NCI-H128 (cell line): ENCODE measurements at regions not wholly inside any gene's neighbourhood (a gene's known extent, or its start where the extent isn't known, plus 50 kb on each side); places are given as distances from the start of the nearest gene placed in this dataset.

Experiments
- DNase-seq: peaks from one replicate; lab custom pipeline; 2025; ENCODE audit not compliant: unreplicated experiment; lab: John Stamatoyannopoulos, UW

DNA sequence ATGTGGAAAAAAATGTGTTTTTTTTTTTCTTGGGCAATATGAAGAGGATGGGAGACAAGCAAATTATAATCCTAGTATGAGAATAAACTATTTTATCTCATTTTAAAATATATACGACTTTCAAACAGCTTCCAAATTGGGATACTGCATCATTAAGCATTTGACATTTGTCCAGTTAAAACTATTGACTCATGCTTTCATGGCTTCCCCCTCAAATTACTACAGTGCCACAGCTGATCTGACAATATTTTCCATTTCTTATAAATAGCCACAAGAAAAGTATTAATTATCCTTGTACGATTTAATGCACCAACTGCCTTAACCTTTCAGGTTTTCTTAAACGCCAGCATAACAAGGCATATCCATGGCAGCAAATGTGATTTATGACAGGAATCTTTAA lies 1134.8 kb upstream of the ZEB2 start:
- no peak for DNase-seq

- DNase-seq: no peak
Observed at GRCh38 chr2:145654156-145654555, 1134.2 kb upstream of the ZEB2 start.

DNA sequence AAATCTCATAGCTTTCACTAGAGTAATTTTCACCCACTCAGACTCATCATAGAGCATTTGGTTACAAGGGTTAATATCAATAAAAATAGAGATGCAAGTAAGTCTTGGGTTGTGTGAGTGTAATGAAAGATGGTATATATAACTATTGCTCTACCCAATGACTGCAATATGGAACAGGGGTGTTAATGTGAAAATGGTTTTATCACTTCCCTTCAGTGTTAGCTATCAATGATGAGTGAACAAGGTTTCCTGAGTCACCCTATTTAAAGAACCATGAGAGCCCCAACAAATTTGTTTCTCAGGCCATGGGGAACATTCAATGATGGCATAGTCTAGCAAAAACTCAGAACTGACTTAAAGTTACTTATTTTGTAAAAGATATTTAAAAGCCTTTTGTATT lies 1133.6 kb upstream of the ZEB2 start:
- DNase-seq: no peak

DNA sequence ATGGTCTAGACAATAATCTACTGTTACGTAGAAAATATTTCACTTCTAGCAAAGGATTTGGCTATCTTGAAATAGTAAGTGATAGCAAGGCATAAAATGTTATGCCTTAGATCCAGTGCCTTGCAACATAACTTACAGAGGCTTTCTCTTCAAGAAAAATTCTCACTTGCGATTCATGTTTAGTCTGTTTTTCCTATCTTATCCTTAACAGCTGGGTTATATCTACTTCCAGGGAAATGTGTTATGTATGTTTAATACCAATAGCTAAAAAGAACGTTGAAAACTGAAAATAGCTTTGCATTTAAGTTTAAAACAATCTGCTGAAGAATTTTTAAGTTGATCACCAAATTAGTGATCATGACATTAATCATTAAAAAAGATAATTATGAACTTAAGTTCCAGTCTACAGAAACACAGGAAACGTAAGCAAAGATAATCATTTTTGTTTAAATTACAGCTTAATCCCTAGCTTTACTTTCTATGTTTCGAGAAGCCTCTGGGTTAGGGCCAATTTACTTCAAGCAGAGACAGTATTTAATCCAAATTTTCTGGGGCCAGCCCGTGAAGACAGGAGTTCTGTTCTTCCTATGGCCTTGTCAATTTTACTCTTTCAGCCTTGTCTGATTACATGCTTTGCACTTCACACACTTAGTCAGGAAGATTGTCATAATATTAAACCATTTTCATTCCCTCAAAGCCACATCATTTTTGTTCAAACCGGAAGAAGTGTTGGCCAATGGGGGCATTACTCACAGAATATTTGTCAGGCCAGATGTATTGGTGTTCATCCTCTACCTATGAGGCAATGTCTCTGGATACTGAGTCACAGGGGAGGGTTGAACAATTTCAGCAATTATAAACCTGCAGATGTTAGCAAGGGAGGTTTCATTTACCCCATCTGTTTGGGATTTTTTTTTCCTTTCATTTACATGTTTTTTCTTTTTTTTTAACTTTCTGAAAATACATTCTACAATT lies 1132.9 kb upstream of the ZEB2 start:
- DNase-seq: no peak

DNA sequence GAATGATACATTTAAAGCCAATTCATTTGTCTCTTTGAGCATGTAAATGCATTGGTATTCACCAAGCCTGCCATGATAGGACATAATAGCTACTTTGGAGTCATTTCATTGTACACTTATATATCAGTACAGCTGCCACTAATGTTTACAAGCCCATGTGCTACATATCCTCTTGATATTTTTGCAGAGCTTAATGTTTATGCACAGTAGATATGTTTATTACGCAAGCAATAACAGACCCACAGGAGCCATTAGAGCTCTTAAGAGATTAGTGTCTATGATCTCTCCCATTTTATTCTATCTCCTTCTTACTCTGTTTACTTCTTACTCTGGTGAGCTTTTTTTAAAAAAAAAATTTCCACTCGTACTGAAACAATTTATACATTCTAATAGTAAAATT lies 1132.1 kb upstream of the ZEB2 start:
- DNase-seq: no peak

DNA sequence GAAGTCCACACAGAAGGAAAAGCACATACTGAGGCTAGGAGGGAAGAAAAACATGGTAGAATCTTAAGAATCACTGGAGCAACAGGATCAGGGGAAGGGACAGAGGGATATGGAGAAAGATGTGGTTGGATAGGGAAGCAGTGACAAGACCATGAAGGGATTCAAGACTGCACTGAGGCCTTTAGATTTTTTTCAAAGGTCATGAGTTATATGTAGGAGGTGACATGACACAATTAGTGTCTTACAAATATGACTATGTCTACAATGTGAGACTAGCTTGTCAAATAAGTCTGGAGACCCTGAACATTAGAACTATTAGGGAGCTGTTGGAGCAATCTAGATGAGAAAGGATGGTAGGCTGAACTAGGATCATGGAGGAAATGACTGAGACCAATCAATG lies 1130.3 kb upstream of the ZEB2 start:
- DNase-seq: no peak

GRCh38 chr2:145649061-145649460 lies 1129.1 kb upstream of the ZEB2 start:
- DNase-seq: no peak

- DNase-seq: no peak
Observed at GRCh38 chr2:145644820-145645302, 1124.9 kb upstream of the ZEB2 start.

DNA sequence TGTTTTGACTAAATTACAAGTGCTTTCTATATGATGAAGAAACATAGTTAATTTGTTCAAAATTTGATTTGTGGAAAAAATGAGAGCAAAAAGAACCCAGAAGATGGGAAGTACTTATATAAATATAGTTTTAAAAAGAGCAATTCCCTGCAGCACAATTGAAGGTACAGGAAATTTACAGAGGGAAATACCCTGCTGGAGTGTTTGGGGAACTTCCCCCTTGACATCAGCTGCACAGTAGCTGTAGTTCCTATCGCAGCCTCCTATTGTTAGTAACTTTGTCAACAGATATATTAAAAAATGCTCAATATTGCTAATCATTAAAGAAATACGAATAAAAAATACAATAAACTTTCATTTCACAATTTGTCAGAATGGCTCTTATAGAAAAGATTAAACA lies 1118.8 kb upstream of the ZEB2 start:
- DNase-seq: no peak

GRCh38 chr2:145635706-145636427 lies 1115.9 kb upstream of the ZEB2 start:
- no peak for DNase-seq

DNA sequence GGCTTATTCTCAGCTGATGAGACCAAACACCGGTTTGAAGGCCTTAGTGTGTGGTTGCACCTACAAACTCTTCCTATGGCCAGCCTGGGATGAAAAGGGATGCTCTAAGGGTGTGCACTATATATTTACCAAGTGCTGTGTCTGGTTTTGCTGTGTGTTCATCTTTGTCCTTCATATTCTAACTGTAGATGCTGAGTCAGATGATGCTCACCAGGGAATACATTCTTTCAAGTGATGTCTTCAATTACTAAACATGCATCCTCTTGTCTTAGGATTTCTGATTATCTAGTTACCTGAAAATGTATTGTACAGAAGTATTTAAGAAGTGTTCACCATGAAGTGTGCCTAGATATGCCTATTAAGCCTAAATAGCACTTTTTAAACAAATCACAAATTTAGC lies 1111.6 kb upstream of the ZEB2 start:
- DNase-seq: no peak

- DNase-seq: no peak
Observed at GRCh38 chr2:145626301-145626700, 1106.4 kb upstream of the ZEB2 start.

DNA sequence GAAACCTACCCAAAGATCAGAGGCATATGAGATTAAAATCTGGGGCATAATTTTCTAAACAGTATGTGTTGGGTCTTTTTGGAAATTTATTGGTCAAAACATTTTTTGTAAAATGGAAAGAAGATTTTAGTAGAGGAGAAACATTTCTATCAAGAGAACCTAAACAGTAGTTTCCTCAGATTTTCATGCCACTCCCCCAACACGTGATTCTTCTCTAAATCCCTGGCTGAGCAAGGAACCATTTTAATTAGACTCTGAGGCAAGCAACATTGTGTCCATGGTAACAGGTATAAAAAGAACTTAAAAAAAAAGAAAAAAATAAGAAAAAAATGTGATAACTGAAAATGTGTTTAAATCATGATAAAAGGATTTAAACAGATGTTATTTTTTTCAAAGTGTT lies 1105.2 kb upstream of the ZEB2 start:
- DNase-seq: no peak

- DNase-seq: no peak
Observed at GRCh38 chr2:145623136-145623535, 1103.2 kb upstream of the ZEB2 start.

DNA sequence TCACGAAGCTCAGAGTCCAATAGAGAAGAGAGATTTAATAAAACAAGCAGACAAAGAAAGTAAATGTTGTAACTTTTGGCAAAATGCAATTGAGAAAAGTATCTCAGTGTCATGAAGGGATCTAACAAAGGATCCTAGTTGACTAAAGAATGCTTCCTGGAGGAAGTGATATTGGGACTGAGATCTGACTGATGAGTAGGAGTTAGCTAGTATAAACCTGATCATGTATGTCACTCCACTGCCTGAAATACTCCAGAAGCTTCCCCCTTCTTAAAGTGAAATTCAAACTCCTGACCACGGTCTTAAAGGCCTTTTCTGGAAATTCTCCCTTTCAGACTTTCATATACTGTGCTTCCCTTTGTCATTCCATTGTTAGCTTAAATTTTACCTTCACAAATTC lies 1102.4 kb upstream of the ZEB2 start:
- DNase-seq: no peak

- no peak for DNase-seq
Observed at GRCh38 chr2:145617906-145618305, 1098.0 kb upstream of the ZEB2 start.

GRCh38 chr2:145617420-145617819 lies 1097.5 kb upstream of the ZEB2 start:
- no peak for DNase-seq

DNA sequence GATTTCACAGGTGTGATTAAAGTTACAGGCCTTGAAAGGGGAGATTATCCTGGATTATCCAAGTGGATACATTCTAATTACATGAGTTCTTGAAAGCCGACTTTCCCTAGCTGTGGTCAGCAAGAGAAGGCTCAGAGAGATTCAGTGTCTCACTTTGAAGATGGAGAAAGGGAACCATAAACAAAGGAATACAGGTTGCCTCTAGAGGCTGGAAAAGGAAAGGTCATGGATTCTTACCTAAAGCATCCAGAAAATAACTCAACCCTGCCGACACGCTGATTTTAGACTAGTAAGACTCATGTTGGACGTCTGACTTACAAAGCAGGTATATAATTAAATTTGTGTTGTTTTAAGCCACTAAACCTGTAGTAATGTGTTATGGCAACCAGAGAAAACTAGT lies 1095.7 kb upstream of the ZEB2 start:
- no peak for DNase-seq

- no peak for DNase-seq
Observed at GRCh38 chr2:145609951-145610350, 1090.0 kb upstream of the ZEB2 start.

DNA sequence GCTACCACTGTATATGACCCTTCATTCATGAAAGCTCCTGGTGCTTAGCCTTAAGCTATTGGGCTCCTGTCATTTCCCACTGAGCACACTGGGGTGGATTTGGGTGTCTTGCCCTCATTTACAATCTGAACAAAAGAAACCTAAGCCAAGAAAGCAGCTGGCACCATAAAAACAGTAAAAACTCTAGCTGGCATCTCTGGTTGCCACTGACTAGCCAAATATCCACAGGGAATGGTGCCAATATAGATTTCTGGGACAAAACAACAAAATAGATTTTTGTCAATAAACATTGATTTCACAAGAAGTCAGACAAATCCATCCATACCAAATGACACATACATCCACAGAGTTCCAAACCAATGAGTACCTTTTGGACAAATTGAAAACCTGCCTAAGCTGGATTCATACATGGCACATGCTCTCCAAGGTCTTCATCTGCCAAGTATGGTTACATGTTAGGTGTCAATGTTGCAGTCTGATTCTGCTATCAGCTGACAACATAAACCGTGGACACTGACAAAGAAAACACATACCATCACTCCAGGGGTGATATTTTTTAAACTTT lies 1081.5 kb upstream of the ZEB2 start:
- DNase-seq: no peak

DNA sequence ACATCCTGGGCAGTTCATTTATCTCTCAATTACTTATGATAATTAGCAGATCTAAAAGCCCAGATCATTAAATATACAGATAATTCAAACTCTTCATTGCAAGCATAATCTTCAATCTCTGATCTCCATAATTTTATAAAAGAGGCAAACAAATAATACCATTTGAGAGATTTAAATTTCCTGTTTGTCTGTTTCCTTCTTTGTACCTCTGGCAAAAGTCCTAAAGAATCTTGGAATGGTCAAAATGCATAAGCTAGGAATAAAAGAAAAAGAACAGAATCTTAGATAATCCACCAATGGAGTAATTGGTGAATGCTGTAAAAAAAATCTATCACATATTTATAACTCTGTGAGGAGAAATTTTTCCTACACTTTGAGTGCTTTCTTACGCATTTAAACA lies 1080.9 kb upstream of the ZEB2 start:
- DNase-seq: no peak

GRCh38 chr2:145599756-145600155 lies 1079.8 kb upstream of the ZEB2 start:
- DNase-seq: no peak
